ENCODE measurements at regions not wholly inside any gene's neighbourhood (a gene's known extent, or its start where the extent isn't known, plus 50 kb on each side); places are given as distances from the start of the nearest gene placed in this dataset.

DNA sequence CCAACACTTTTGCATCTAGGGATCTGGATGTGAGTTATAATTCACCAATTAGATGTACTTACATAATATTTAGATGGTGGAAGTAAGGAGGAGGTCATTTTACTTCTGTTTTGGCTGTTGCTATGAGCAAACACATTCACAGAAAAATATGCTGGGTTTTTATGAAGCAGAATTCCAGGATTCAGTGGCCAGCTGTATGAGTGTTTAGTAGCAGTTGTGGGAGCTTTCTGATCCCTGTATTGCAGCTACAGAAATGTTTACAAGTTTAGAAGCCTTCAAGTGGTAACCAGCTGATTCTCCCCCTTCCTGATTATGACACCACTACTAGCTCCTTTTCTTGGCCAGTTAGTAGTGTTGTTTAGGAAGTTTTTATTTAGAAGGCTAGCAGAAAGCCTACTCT lies 177.0 kb downstream of the TENT5A start:
- Histone ChIP-seq H3K9me3 (no peaks in the 10 kb centered on the region), H3K27ac (no peak overlapping the region), H3K4me3 (no peak overlapping the region), H3K4me1 (peaks cover 0 to 13% (median 0%) of the 10 kb centered on the region in 4 donors), H3K27me3 (no peaks in the 10 kb centered on the region), H3K36me3 (no peaks in the 10 kb centered on the region)
- no peak for DNase-seq
- no peak for TF ChIP-seq CTCF (IDR thresholded peaks at IDR 0.05)
- intact Hi-C loops (cut with DNase I; ENCODE audit: low total_unique reads): no loop called here

- Histone ChIP-seq H3K27ac (no peak overlapping the region), H3K4me3 (no peak overlapping the region), H3K27me3 (no peaks in the 10 kb centered on the region), H3K9me3 (no peaks in the 10 kb centered on the region), H3K4me1 (peaks cover 0 to 13% (median 0%) of the 10 kb centered on the region in 4 donors), H3K36me3 (no peaks in the 10 kb centered on the region)
- TF ChIP-seq CTCF (IDR thresholded peaks at IDR 0.05): no peak
- intact Hi-C loops (cut with DNase I; ENCODE audit: low total_unique reads): no loop called here
- DNase-seq: no peak
Measured at GRCh38 chr6:81572020-81572419, 180.5 kb downstream of the TENT5A start.

- no peak for DNase-seq
- TF ChIP-seq CTCF (IDR thresholded peaks at IDR 0.05): no peak
- Histone ChIP-seq H3K4me1 (peaks cover 0 to 9% (median 0%) of the 10 kb centered on the region in 4 donors), H3K36me3 (no peaks in the 10 kb centered on the region), H3K9me3 (no peaks in the 10 kb centered on the region), H3K27ac (no peak overlapping the region), H3K27me3 (no peaks in the 10 kb centered on the region), H3K4me3 (no peak overlapping the region)
- intact Hi-C loops (cut with DNase I; ENCODE audit: low total_unique reads): no loop called here
Measured at GRCh38 chr6:81570681-81571080, 181.8 kb downstream of the TENT5A start.

DNA sequence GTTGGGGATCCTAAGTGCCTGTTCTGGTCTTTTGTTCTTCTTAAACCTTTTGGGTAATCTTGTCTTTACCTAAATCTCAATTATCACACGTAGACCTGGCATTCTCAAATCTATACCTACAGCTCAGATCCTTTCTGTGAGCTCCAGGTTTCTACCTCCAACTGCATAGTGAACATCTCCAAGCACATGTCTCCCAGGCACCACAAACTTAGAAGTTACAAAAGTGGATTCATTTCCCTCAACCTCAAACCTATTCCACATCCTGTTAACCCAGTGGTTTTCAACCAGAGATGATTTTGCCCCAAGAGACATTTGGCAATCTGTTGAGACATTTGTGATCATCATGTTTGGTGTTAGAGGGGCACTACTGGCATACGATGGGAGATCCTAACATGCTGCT lies 183.5 kb downstream of the TENT5A start:
- intact Hi-C loops (cut with DNase I; ENCODE audit: low total_unique reads): no loop called here
- Histone ChIP-seq H3K36me3 (no peaks in the 10 kb centered on the region), H3K4me1 (peaks cover 0 to 6% (median 0%) of the 10 kb centered on the region in 4 donors), H3K4me3 (no peak overlapping the region), H3K9me3 (no peaks in the 10 kb centered on the region), H3K27me3 (no peaks in the 10 kb centered on the region), H3K27ac (no peak overlapping the region)
- DNase-seq: no peak
- TF ChIP-seq CTCF (IDR thresholded peaks at IDR 0.05): no peak

DNA sequence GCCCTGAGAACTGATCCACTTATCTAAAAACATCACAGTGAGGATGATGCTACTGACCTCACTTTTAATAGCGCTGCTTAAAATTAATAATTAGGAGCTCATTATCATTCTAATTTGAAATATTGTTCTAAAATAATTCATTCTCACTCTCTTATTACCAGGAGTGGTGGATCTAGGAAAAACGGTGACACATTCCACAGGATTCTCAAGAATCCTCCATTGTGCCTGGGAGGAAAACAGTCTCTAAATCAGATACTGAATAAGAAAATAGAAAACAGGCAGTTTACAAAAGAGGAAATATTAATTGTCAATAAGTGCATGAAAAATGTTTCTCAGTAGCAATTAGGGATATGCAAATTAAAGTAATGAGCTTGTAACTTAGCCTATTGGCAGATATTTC lies 187.4 kb downstream of the TENT5A start:
- Histone ChIP-seq H3K27me3 (no peaks in the 10 kb centered on the region), H3K27ac (no peak overlapping the region), H3K4me3 (no peak overlapping the region), H3K4me1 (peaks cover 0 to 23% (median 4%) of the 10 kb centered on the region in 4 donors), H3K36me3 (no peaks in the 10 kb centered on the region), H3K9me3 (no peaks in the 10 kb centered on the region)
- no peak for DNase-seq
- TF ChIP-seq CTCF (IDR thresholded peaks at IDR 0.05): no peak
- intact Hi-C loops (cut with DNase I; ENCODE audit: low total_unique reads): no loop called here

DNA sequence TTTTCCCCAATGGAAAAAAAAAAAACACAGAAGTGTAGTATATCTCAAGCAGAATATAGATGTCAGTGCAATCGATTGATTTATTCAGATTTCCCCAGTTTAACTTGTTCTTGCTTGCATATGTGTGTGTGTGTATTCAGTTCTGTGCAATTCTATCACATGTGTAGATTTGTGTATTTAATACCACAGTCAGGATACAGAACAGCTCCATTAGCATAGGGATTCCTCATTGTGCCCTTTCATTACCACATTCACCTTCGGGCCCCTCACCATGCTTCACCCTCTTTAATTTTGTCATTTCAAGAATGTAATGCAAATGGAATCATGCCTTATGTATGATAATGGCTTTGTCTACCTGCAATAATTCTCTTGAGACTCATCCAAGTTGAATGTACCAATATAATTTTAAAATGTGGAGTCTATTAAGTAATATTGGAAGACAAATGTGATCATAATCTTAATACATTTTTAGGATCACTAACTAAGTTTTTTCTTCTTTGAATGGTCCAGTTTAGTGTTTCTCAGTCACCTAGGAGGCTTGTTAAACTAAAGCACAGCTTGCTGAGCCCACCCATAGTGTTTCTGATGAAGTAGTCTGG lies 187.9 kb downstream of the TENT5A start:
- H3K27me3 ChIP-seq: no peaks in the 10 kb centered on the region
- no peaks in the 10 kb centered on the region for H3K9me3 ChIP-seq
- H3K27ac ChIP-seq: no peak overlapping the region
- H3K36me3 ChIP-seq: no peaks in the 10 kb centered on the region
- no peak for TF ChIP-seq CTCF (IDR thresholded peaks at IDR 0.05)
- intact Hi-C loops (cut with DNase I; ENCODE audit: low total_unique reads): loop anchor here (5.0 kb wide), 1 partner anchor 683 kb away; the partner anchor contains the start of gene IBTK
- DNase-seq: no peak
- H3K4me1 ChIP-seq: peaks cover 0 to 23% (median 4%) of the 10 kb centered on the region in 4 donors
- H3K4me3 ChIP-seq: no peak overlapping the region
